COR-L47 (cell line): ENCODE measurements at regions not wholly inside any gene's neighbourhood (a gene's known extent, or its start where the extent isn't known, plus 50 kb on each side); places are given as distances from the start of the nearest gene placed in this dataset.
"Not testable (repeated sequence)": the region's sequence is repeated elsewhere in the genome, so short reads cannot be mapped to it uniquely, and the experiment has no call there.

Experiments used
- DNase-seq: peaks from one replicate; lab custom pipeline; 2025; lab: John Stamatoyannopoulos, UW

DNA sequence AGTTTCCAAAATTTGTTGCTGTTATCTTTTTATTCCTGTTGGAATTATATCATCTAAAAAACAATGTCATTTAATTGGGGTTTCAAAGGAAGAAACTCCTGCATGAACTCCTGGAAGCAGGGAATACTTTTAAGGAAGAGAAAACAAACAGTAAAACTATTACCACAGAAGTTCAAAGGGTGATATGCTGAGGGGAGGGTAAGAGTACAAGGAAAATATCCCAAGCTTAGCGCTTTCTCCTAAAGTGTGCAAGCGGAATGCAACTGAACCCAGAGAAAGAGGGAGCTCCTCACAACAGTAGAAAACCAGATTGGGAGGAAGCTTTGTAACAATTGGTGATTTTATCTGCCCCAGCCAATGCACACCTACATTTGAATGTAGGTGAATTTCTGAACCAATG lies 175.1 kb downstream of the NUFIP1 start:
- DNase-seq = no peak

GRCh38 chr13:44812818-44813217 lies 176.5 kb downstream of the NUFIP1 start:
- DNase-seq = no peak

DNA sequence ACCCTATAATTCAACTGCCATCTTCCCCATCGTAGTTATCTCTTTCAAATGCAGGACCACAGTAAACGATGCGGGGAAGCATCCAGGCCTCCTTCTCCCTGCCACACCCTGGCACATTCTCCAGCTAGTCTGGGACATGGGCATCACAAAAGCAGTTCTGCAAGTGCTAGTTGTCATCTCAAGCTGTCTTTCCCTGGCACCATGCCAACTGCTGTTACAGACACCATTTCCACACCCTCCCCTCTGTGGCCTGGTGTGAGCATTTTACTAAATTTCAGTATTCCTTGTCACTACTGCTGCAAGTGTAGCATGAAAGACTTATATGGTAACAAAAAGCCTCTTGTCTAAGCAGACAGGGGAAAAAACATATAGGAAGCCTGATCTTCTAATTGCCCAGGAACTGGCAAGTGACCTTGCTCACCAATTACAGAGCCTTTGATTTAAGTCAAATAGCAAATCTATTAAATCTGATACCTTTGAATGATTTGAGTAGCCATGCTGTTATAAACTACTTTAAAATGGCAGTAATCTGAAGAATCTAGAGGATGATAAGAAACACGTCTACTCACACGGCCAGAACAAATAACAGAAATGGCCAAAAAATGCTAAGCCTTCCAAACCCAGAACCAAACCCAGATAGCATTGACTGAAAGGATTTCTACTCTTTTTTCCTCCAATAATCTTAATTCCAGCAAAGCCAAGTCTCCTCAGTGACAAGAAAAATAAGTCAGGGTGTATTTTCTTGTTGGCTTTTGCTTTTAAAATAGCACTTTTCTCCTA lies 179.0 kb downstream of the NUFIP1 start:
- peak; percentile 77 for DNase-seq

- no peak for DNase-seq
Measured at GRCh38 chr13:44809190-44809589, 180.1 kb downstream of the NUFIP1 start.

GRCh38 chr13:44808185-44808584 lies 181.1 kb downstream of the NUFIP1 start:
- no peak for DNase-seq

GRCh38 chr13:44807449-44808034 lies 181.7 kb downstream of the NUFIP1 start:
- no peak for DNase-seq

DNA sequence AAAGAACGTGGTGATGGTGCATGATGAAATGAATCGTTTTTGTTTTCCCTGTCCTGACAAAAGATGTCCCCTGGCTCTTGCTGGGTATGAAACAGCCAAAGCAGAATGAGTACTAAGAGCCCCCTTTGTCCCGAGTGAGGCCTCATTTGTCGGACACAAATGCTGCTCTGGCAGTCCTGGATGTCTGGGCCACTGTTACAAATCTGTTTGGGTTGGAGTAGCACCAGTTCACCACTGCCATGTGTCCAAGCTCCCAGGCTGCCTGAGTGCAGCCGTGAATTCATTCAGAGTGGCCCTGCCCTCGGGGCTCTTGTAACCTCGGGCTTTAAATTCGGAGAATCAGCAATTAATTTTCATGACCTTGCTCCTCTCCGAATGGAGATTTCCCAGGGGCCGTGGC lies 182.4 kb downstream of the NUFIP1 start:
- DNase-seq = no peak

- DNase-seq = no peak
Measured at GRCh38 chr13:44805585-44805984, 183.7 kb downstream of the NUFIP1 start.

GRCh38 chr13:44803390-44803789 lies 185.9 kb downstream of the NUFIP1 start:
- DNase-seq = no peak

DNA sequence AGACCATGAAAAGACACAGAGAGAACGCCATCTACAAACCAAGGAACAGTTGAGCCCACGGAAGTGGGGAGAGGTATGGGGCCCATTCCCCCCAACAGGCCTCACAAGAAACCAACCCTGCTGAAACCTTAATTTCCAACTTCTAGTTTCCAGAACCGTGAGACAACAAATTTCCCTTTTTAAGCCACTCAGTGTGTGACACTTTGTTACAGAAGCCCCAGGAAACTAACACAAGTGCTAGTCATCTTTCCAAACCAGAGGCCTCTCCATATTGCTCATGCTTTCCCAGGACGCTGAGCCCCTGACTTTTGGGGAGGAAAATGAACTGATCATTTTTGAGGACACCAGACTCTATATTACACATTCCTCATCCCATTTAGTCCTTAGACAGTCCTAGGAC lies 186.8 kb downstream of the NUFIP1 start:
- DNase-seq = no peak

GRCh38 chr13:44801990-44802389 lies 187.3 kb downstream of the NUFIP1 start:
- DNase-seq = no peak

GRCh38 chr13:44800626-44801025 lies 188.6 kb downstream of the NUFIP1 start:
- DNase-seq = no peak

- no peak for DNase-seq
Measured at GRCh38 chr13:44797685-44798084, 191.6 kb downstream of the NUFIP1 start.

GRCh38 chr13:44796597-44797490 lies 192.4 kb downstream of the NUFIP1 start:
- DNase-seq = peak; percentile 61

DNA sequence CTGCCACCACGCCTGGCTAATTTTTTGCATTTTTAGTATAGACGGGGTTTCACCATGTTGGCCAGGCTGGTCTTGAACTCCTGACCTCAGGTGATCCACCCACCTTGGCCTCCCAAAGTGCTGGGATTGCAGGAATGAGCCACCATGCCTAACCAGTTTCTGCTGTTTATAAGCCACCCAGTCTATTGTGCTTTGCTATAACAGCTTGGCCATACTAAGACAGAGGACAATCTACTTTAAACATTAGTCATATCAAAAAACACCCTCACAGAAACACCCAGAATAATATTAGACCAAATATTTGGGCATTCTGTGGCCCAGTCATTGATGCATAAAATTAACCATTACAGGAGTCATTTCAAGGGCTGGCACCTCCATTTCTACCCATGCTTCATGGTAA lies 193.2 kb downstream of the NUFIP1 start:
- not testable (repeated sequence) for DNase-seq

DNA sequence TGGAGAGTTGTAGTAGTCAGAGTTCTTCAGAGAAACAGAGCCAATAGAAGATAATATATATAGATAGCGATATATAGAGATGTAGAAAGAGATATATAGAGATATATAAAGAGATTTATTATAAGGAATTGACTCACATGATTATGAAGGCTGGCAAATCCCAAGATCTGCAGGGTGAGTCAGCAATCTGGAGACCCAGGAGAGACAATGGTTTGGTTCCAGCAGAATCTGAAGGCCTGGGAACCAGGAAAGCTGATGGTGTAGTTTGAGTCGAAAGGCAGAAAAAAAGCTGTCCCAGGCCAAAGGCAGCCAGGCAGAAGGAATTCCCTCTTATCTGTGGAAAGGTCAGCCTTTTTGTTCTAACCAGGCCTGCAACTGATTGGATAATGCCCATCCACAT lies 194.1 kb downstream of the NUFIP1 start:
- DNase-seq = no peak

- DNase-seq = no peak
Measured at GRCh38 chr13:44792096-44792495, 197.2 kb downstream of the NUFIP1 start.

DNA sequence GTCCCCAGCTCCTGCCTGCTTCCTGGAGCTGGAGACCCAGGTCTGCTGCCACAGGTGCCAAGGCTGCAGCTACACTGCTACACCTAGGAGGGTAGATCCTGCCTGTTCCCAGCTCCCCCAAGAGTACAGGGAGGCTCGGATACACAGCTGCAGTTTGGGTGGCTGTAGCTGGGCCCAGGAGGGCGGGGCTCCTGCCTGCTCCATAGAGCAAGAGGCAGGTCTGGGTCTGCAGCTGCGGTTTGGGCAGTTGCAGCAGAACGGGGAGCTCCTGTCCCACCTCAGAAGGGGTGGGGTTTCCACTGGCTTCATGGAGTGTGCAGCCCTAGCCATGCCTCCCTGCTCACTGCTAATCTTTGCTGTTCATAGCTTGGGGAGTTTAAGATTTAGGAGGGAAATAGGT lies 199.0 kb downstream of the NUFIP1 start:
- no peak for DNase-seq

DNA sequence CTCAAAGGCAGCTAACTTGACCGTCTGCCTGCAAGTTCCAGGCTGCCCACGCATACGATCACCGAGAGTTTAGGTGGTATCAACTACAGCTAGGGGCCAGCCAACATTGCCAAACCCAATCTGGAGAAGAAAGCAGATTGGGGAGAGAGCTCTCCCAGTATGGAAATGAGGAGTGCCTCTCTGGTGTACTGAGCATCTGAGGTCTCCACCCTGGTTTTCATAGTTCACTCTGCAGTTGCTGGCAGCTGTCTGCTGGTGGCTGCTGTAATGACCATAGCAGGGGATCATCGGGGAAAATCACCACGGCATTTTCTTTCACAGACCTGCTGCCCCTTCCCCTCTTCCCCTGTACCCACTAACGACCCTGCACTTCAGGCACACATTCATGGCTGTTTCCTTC lies 201.7 kb downstream of the NUFIP1 start:
- no peak for DNase-seq

- no peak for DNase-seq
Measured at GRCh38 chr13:44786756-44787155, 202.5 kb downstream of the NUFIP1 start.

DNA sequence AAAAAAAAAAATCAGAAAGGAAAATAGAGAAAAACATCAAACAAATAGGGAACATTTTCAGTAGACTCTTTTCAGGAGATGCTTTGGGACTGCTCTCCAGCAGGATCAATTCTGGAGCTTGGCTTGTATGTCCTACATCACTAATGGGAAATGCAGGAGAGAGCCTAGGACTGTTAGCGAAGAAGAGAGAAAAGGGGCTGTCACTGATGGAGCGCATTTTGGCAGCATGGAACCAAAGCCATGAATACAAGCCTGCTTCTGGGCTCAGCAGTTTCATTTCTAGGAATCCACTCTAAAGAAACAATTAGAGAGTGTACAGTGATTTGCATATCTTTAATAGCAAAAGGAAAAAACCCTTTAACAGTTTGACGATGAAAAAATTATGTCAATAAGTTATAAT lies 203.9 kb downstream of the NUFIP1 start:
- no peak for DNase-seq

DNA sequence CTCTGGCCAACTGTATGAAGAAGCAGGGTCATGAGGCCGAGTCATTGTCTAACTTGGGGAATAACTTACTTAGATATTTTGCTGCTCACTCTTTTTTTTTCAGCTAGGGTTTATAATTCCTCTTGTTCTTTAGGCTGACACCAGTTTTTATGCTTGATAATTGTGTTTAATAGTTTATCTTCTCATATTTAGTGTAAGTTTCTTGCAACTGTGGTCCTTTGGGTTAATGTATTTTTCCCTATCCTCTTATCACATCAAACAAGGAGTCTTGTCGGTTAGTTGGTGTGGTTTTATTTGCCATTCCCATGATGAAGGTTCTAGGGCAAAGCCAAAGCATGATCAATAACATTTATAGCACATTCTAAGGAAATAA lies 204.6 kb downstream of the NUFIP1 start:
- DNase-seq = no peak
